KMS-11 (cell line): ENCODE measurements at regions not wholly inside any gene's neighbourhood (a gene's known extent, or its start where the extent isn't known, plus 50 kb on each side); places are given as distances from the start of the nearest gene placed in this dataset.

Source experiments
- H2AFZ ChIP-seq: fragments of 200-600 bp; sonication (generic); 2 replicates; pipeline ENCODE4 v1.6.1; 2016; ENCODE audit warnings: antibody characterized with exemption, mixed run types, low read depth
- H3K27ac ChIP-seq: fragments of 200-600 bp; sonication (generic); 2 replicates; pipeline ENCODE4 v1.6.1; 2016; ENCODE audit warnings: mild to moderate bottlenecking, mixed run types
- H3K27me3 ChIP-seq: fragments of 200-600 bp; sonication (generic); 2 replicates; pipeline ENCODE4 v1.6.1; 2017; ENCODE audit warnings: mild to moderate bottlenecking, low read depth, mixed run types, moderate library complexity; ENCODE audit not compliant: insufficient read depth
- H3K36me3 ChIP-seq: fragments of 200-600 bp; sonication (generic); 2 replicates; pipeline ENCODE4 v1.6.1; 2017; ENCODE audit warnings: mild to moderate bottlenecking, mixed run types; ENCODE audit not compliant: insufficient read depth
- H3K4me1 ChIP-seq: fragments of 200-600 bp; sonication (generic); 2 replicates; pipeline ENCODE4 v1.6.1; 2016; ENCODE audit warnings: mild to moderate bottlenecking, low read depth, mixed run types; ENCODE audit not compliant: poor library complexity, severe bottlenecking
- H3K4me2 ChIP-seq: fragments of 200-600 bp; sonication (generic); 2 replicates; pipeline ENCODE4 v1.7.0; 2016; ENCODE audit warnings: mild to moderate bottlenecking, mixed run types
- H3K4me3 ChIP-seq: fragments of 200-600 bp; sonication (generic); IDR thresholded peaks from 2 replicates; pipeline ENCODE4 v1.6.1; 2017; ENCODE audit warnings: low read depth, low read length, mixed read lengths; ENCODE audit not compliant: insufficient read depth
- H3K79me2 ChIP-seq: fragments of 200-600 bp; sonication (generic); 2 replicates; pipeline ENCODE4 v1.6.1; 2016; ENCODE audit warnings: low read depth, mixed run types; ENCODE audit not compliant: insufficient read depth
- H3K9ac ChIP-seq: fragments of 200-600 bp; sonication (generic); 2 replicates; pipeline ENCODE4 v1.6.1; 2016; ENCODE audit warnings: mild to moderate bottlenecking, mixed run types
- H4K20me1 ChIP-seq: fragments of 200-600 bp; sonication (generic); 2 replicates; pipeline ENCODE4 v1.6.1; 2016; ENCODE audit warnings: mild to moderate bottlenecking, mixed run types; ENCODE audit not compliant: insufficient read depth
- TF ChIP-seq, protein P1 (sequence below): fragments of 200-600 bp; sonication (generic); conservative IDR thresholded peaks from 2 replicates; pipeline ENCODE4 v1.6.1; 2017; ENCODE audit warnings: low read depth, mild to moderate bottlenecking, antibody characterized with exemption, low read length, moderate library complexity, mixed read lengths

GRCh38 chr12:34334953-34335743 lies 312.9 kb downstream of the ALG10 start:
- Histone ChIP-seq H3K4me3 (no peak overlapping the region), H4K20me1 (no peaks in the 10 kb centered on the region), H3K36me3 (no peaks in the 10 kb centered on the region), H3K27ac (no peak overlapping the region), H3K27me3 (peaks cover 38% of the 10 kb centered on the region), H3K9ac (no peak overlapping the region), H3K79me2 (no peaks in the 10 kb centered on the region), H3K4me1 (no peaks in the 10 kb centered on the region), H3K4me2 (no peak overlapping the region), H2AFZ (no peak overlapping the region)
- TF ChIP-seq, protein P1, sequence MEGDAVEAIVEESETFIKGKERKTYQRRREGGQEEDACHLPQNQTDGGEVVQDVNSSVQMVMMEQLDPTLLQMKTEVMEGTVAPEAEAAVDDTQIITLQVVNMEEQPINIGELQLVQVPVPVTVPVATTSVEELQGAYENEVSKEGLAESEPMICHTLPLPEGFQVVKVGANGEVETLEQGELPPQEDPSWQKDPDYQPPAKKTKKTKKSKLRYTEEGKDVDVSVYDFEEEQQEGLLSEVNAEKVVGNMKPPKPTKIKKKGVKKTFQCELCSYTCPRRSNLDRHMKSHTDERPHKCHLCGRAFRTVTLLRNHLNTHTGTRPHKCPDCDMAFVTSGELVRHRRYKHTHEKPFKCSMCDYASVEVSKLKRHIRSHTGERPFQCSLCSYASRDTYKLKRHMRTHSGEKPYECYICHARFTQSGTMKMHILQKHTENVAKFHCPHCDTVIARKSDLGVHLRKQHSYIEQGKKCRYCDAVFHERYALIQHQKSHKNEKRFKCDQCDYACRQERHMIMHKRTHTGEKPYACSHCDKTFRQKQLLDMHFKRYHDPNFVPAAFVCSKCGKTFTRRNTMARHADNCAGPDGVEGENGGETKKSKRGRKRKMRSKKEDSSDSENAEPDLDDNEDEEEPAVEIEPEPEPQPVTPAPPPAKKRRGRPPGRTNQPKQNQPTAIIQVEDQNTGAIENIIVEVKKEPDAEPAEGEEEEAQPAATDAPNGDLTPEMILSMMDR = no peak

DNA sequence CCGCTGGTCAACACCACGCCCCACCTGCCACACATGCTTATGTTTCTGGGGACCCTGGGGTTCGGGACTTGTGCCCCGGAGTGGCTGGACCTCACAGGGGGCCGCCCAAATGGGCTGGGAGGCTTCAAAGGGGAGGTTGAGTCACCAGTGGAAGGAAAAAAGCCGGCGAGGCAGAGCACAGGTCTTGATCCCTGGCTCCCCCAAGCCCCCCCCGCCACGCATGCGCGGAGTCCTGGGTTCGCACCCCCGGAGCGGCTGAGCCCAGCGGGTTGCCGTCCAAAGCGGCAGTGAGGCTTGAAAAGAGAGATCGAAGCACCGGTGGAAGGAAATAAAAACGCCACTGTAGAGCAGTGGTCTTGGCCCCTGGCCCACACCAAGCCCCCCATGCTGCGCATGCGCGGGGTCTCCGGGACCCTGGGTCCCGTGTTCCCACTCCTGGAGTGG lies 313.5 kb downstream of the ALG10 start:
- no peaks in the 10 kb centered on the region for H3K79me2 ChIP-seq
- H4K20me1 ChIP-seq = no peaks in the 10 kb centered on the region
- no peak overlapping the region for H2AFZ ChIP-seq
- H3K4me2 ChIP-seq = no peak overlapping the region
- H3K4me3 ChIP-seq = no peak overlapping the region
- no peaks in the 10 kb centered on the region for H3K4me1 ChIP-seq
- H3K36me3 ChIP-seq = no peaks in the 10 kb centered on the region
- H3K27me3 ChIP-seq = peaks cover 44% of the 10 kb centered on the region
- TF ChIP-seq, protein P1 = no peak
- no peak overlapping the region for H3K9ac ChIP-seq
- H3K27ac ChIP-seq = no peak overlapping the region

DNA sequence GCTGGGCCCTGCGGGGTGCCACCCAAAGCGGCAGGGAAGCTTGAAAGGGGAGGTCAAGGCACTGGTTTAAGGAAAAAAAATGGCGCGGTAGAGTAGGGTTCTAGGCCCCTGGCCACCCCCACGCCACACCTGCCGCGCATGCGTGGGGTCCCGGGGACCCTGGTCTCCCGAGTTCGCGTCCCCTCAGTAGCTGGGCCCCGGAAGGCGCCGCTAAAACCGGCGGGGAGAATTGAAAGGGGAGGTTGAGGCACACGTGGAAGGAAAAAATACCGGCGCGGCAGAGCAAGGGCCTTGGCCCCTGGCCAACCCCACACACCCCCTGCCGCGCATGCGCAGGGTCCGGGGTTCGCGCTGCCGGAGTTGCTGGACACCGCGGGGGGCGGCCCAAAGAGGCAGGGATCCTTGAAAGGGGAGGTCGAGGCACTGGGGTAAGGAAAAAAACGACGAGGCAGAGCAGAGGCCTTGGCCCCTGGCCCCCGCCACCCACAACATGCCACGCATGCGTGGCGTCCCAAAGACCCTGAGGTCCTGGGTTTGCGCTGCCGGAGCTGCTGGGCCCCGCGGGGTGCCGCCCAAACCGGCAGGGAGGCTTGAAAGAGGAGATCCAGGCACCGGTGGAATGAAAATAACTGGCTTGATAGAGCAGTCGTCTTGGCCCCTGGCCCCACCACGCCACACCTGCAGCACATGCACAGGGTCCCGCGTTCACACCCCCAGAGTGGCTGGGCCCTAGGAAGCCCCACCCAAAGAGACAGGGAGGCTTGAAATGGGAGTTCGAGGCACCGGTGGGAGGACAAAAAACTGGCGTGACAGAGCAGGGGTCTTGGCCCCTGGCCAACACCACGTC lies 314.5 kb downstream of the ALG10 start:
- H3K9ac ChIP-seq = no peak overlapping the region
- H4K20me1 ChIP-seq = no peaks in the 10 kb centered on the region
- peak overlapping the region; percentile 17; the same call in 1 of the 2 replicates for H3K4me2 ChIP-seq
- H2AFZ ChIP-seq = peak overlapping the region; percentile 33; the same call in 1 of the 2 replicates
- peaks cover 54% of the 10 kb centered on the region for H3K27me3 ChIP-seq
- H3K36me3 ChIP-seq = no peaks in the 10 kb centered on the region
- H3K4me1 ChIP-seq = peaks cover 2% of the 10 kb centered on the region
- H3K4me3 ChIP-seq = no peak overlapping the region
- no peak overlapping the region for H3K27ac ChIP-seq
- H3K79me2 ChIP-seq = no peaks in the 10 kb centered on the region
- TF ChIP-seq, protein P1 = no peak

GRCh38 chr12:34338751-34339150 lies 316.5 kb downstream of the ALG10 start:
- Histone ChIP-seq H3K27me3 (peaks cover 71% of the 10 kb centered on the region), H2AFZ (no peak overlapping the region), H3K27ac (no peak overlapping the region), H3K36me3 (no peaks in the 10 kb centered on the region), H4K20me1 (no peaks in the 10 kb centered on the region), H3K4me2 (no peak overlapping the region), H3K9ac (no peak overlapping the region), H3K4me3 (no peak overlapping the region), H3K79me2 (no peaks in the 10 kb centered on the region), H3K4me1 (peaks cover 7% of the 10 kb centered on the region)
- TF ChIP-seq, protein P1 = no peak
